GM12874 (cell line): ENCODE measurements at regions not wholly inside any gene's neighbourhood (a gene's known extent, or its start where the extent isn't known, plus 50 kb on each side); places are given as distances from the start of the nearest gene placed in this dataset.

Source experiments
- TF ChIP-seq, protein P1 (sequence below): IDR thresholded peaks from 2 replicates; pipeline ENCODE4 v1.5.1; 2011; ENCODE audit warnings: low read depth, mild to moderate bottlenecking, control low read depth, low read length, moderate library complexity; ENCODE audit not compliant: insufficient read depth

DNA sequence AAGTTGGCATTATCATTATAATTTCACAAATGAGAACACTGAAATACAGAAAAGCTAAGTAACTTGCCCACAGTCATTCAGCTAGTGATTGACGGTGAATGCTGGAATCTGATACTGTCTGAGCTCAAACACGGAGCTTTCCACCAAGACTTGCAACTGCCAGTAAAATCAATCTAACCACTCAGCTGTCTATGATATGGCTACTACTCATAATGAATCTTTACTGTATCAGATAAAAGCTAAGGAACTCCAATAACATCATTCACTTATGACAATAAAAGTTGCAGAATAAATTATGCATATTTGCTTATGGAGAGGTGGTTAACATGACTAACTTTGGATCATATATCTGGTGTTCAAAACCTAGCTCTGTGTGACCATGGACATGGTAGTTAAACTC lies 279.4 kb upstream of the NXPH2 start:
- TF ChIP-seq, protein P1, sequence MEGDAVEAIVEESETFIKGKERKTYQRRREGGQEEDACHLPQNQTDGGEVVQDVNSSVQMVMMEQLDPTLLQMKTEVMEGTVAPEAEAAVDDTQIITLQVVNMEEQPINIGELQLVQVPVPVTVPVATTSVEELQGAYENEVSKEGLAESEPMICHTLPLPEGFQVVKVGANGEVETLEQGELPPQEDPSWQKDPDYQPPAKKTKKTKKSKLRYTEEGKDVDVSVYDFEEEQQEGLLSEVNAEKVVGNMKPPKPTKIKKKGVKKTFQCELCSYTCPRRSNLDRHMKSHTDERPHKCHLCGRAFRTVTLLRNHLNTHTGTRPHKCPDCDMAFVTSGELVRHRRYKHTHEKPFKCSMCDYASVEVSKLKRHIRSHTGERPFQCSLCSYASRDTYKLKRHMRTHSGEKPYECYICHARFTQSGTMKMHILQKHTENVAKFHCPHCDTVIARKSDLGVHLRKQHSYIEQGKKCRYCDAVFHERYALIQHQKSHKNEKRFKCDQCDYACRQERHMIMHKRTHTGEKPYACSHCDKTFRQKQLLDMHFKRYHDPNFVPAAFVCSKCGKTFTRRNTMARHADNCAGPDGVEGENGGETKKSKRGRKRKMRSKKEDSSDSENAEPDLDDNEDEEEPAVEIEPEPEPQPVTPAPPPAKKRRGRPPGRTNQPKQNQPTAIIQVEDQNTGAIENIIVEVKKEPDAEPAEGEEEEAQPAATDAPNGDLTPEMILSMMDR, result no peak

- TF ChIP-seq, protein P1, result no peak
These were observed 275.0 kb upstream of the NXPH2 start for GRCh38 chr2:139055202-139055601.

DNA sequence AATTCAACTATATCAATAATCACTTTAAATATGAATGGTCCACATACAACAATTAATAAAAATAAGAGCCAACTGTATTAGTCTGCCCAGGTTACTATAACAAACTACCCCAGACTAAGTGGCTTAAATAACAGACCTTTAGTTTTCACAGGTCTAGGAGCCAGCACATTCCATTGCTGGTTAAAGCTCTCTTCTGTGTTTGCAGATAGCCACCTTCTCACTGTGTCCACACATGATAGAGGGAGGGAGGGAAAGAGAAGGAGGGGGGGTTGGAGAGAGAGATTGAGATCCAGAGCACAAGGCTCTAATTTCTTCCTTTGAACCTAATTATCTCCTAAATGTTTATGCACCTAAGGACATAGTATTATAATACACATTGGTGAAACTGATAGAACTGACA lies 267.8 kb upstream of the NXPH2 start:
- TF ChIP-seq, protein P1, result no peak

DNA sequence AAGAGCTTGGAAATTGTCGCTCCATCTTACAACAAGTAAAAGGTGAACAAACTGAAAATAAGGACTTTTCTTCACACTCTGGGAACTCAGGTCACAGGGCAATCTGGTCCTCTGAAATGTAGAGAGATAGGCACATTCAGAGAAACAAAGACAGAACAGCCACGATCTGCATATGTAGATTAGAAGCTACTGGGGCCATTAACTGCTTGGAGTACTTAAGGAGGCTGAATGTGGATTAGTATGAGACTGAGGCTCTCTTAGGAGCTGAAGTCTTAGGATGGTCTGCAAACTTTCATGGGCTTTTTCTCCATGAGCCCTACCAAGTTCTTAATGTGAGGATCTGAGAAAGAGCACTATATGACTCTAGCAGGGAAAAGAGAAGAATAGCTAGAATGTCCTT lies 265.3 kb upstream of the NXPH2 start:
- TF ChIP-seq, protein P1, result no peak

DNA sequence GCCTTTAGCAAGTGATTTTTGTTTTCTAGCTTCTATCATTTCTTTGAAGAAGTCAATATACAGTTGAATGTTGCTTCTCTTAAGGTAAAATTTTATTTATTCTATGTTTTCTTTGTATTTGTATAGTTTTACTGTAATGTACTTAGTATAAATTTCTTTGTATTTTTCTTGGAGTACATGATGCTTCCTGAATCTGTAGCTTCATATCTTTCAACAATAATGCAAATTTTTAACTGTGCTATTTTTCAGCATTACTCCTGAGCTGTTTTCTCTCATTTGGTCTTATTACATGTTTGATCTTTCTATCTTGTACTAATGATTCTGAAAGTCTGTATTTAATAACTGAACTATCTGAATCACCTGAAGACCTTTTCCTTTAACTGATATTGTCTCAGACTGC lies 253.9 kb upstream of the NXPH2 start:
- TF ChIP-seq, protein P1, result no peak

DNA sequence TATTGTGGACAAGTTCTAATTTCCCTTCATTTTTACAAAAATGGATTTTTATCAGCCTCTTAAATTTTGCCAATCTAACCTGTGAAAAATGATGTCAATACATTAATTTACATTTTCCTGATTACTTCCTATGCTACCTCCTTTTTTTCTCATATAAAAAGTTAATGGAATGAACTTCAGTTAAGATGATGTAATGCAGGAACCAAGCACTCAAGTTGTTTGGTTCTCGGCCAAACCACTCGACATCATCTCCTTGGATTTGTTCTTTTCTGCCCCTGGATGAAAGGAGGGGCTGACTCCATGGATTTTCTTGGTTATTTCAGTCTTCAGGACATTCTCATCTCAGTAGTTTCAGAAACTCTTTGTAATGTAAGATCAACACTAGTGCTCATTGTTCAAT lies 253.1 kb upstream of the NXPH2 start:
- TF ChIP-seq, protein P1, result no peak

GRCh38 chr2:139031722-139032121 lies 251.5 kb upstream of the NXPH2 start:
- TF ChIP-seq, protein P1, result 0 out of 2 replicates have a peak, but pooled peaks have one; percentile 9

- TF ChIP-seq, protein P1, result no peak
These were observed 240.1 kb upstream of the NXPH2 start for GRCh38 chr2:139020287-139020686.
